GM23338 (cell line): ENCODE measurements at regions not wholly inside any gene's neighbourhood (a gene's known extent, or its start where the extent isn't known, plus 50 kb on each side); places are given as distances from the start of the nearest gene placed in this dataset.

ENCODE experiments used
- ATAC-seq: fragments of 200-7000 bp; cut with Tn5 transposase; 3 replicates; pipeline ENCODE4 v1.9.1; 2020
- DNase-seq: peaks from one replicate; pipeline ENCODE4 v3.0.0-alpha.2; 2015; ENCODE audit warnings: low spot score
- H2AFZ ChIP-seq: fragments of 200-600 bp; sonication (generic); 2 replicates; pipeline ENCODE4 v1.8.0; 2016; ENCODE audit warnings: antibody characterized with exemption, mild to moderate bottlenecking, moderate library complexity
- H3F3A ChIP-seq: fragments of 200-600 bp; sonication (generic); replicated peaks from 2 replicates; pipeline ENCODE4 v1.8.0; 2017; ENCODE audit warnings: antibody characterized with exemption, mixed run types, low read depth
- H3K27ac ChIP-seq: fragments of 200-600 bp; sonication (generic); 2 replicates; pipeline ENCODE4 v1.6.1; 2016; ENCODE audit warnings: low read depth
- H3K27me3 ChIP-seq: fragments of 200-600 bp; sonication (generic); 2 replicates; pipeline ENCODE4 v1.8.0; 2016; ENCODE audit warnings: mild to moderate bottlenecking, mixed run types, moderate library complexity; ENCODE audit not compliant: insufficient read depth
- H3K36me3 ChIP-seq: fragments of 200-600 bp; sonication (generic); 2 replicates; pipeline ENCODE4 v1.8.0; 2016; ENCODE audit warnings: mild to moderate bottlenecking; ENCODE audit not compliant: insufficient read depth
- H3K4me1 ChIP-seq: fragments of 200-600 bp; sonication (generic); 2 replicates; pipeline ENCODE4 v1.8.0; 2016; ENCODE audit warnings: mild to moderate bottlenecking, moderate library complexity; ENCODE audit not compliant: insufficient read depth
- H3K4me2 ChIP-seq: fragments of 200-600 bp; sonication (generic); 2 replicates; pipeline ENCODE4 v1.7.1; 2017; ENCODE audit warnings: mixed run types
- H3K4me3 ChIP-seq: fragments of 200-600 bp; sonication (generic); 2 replicates; pipeline ENCODE4 v1.6.1; 2016; ENCODE audit warnings: mixed run types
- H3K79me2 ChIP-seq: fragments of 200-600 bp; sonication (generic); replicated peaks from 2 replicates; pipeline ENCODE4 v1.8.0; 2017; ENCODE audit warnings: mild to moderate bottlenecking; ENCODE audit not compliant: insufficient read depth
- H3K9me2 ChIP-seq: fragments of 200-600 bp; sonication (generic); 2 replicates; pipeline ENCODE4 v1.8.0; 2017; ENCODE audit not compliant: insufficient read depth
- H4K20me1 ChIP-seq: fragments of 200-600 bp; sonication (generic); replicated peaks from 2 replicates; pipeline ENCODE4 v1.8.0; 2017; ENCODE audit warnings: mild to moderate bottlenecking; ENCODE audit not compliant: insufficient read depth
- H3K27ac Mint-ChIP-seq: 2 replicates; pipeline ENCODE4 v1.8.0; 2020; ENCODE audit warnings: inconsistent platforms, mild to moderate bottlenecking, moderate library complexity, mixed read lengths
- H3K27me3 Mint-ChIP-seq: 3 replicates; pipeline ENCODE4 v1.8.0; 2022; ENCODE audit warnings: low read depth, mild to moderate bottlenecking, moderate library complexity, mixed read lengths, inconsistent platforms; ENCODE audit not compliant: insufficient read depth, poor library complexity
- H3K36me3 Mint-ChIP-seq: 3 replicates; pipeline ENCODE4 v1.8.0; 2021; ENCODE audit warnings: low read depth, mild to moderate bottlenecking, inconsistent platforms, moderate library complexity, mixed read lengths
- H3K4me1 Mint-ChIP-seq: 3 replicates; pipeline ENCODE4 v1.8.0; 2020; ENCODE audit warnings: mild to moderate bottlenecking, inconsistent platforms, mixed read lengths
- H3K4me3 Mint-ChIP-seq: 3 replicates; pipeline ENCODE4 v1.8.0; 2021; ENCODE audit warnings: moderate library complexity, mild to moderate bottlenecking, inconsistent platforms, mixed read lengths
- H3K9me3 Mint-ChIP-seq: 3 replicates; pipeline ENCODE4 v1.8.0; 2020; ENCODE audit warnings: moderate library complexity, mild to moderate bottlenecking, inconsistent platforms, mixed read lengths
- EZH2phosphoT487 ChIP-seq: fragments of 200-600 bp; sonication (generic); IDR thresholded peaks from one replicate; pipeline ENCODE4 v1.8.1; 2018; ENCODE audit warnings: antibody characterized with exemption; ENCODE audit not compliant: unreplicated experiment
- TF ChIP-seq, protein P1 (sequence below): fragments of 250-450 bp; sonication (Bioruptor Pico); IDR thresholded peaks from 2 replicates; pipeline ENCODE4 v1.5.0; 2020; ENCODE audit warnings: mild to moderate bottlenecking, moderate library complexity

- TF ChIP-seq, protein P1, sequence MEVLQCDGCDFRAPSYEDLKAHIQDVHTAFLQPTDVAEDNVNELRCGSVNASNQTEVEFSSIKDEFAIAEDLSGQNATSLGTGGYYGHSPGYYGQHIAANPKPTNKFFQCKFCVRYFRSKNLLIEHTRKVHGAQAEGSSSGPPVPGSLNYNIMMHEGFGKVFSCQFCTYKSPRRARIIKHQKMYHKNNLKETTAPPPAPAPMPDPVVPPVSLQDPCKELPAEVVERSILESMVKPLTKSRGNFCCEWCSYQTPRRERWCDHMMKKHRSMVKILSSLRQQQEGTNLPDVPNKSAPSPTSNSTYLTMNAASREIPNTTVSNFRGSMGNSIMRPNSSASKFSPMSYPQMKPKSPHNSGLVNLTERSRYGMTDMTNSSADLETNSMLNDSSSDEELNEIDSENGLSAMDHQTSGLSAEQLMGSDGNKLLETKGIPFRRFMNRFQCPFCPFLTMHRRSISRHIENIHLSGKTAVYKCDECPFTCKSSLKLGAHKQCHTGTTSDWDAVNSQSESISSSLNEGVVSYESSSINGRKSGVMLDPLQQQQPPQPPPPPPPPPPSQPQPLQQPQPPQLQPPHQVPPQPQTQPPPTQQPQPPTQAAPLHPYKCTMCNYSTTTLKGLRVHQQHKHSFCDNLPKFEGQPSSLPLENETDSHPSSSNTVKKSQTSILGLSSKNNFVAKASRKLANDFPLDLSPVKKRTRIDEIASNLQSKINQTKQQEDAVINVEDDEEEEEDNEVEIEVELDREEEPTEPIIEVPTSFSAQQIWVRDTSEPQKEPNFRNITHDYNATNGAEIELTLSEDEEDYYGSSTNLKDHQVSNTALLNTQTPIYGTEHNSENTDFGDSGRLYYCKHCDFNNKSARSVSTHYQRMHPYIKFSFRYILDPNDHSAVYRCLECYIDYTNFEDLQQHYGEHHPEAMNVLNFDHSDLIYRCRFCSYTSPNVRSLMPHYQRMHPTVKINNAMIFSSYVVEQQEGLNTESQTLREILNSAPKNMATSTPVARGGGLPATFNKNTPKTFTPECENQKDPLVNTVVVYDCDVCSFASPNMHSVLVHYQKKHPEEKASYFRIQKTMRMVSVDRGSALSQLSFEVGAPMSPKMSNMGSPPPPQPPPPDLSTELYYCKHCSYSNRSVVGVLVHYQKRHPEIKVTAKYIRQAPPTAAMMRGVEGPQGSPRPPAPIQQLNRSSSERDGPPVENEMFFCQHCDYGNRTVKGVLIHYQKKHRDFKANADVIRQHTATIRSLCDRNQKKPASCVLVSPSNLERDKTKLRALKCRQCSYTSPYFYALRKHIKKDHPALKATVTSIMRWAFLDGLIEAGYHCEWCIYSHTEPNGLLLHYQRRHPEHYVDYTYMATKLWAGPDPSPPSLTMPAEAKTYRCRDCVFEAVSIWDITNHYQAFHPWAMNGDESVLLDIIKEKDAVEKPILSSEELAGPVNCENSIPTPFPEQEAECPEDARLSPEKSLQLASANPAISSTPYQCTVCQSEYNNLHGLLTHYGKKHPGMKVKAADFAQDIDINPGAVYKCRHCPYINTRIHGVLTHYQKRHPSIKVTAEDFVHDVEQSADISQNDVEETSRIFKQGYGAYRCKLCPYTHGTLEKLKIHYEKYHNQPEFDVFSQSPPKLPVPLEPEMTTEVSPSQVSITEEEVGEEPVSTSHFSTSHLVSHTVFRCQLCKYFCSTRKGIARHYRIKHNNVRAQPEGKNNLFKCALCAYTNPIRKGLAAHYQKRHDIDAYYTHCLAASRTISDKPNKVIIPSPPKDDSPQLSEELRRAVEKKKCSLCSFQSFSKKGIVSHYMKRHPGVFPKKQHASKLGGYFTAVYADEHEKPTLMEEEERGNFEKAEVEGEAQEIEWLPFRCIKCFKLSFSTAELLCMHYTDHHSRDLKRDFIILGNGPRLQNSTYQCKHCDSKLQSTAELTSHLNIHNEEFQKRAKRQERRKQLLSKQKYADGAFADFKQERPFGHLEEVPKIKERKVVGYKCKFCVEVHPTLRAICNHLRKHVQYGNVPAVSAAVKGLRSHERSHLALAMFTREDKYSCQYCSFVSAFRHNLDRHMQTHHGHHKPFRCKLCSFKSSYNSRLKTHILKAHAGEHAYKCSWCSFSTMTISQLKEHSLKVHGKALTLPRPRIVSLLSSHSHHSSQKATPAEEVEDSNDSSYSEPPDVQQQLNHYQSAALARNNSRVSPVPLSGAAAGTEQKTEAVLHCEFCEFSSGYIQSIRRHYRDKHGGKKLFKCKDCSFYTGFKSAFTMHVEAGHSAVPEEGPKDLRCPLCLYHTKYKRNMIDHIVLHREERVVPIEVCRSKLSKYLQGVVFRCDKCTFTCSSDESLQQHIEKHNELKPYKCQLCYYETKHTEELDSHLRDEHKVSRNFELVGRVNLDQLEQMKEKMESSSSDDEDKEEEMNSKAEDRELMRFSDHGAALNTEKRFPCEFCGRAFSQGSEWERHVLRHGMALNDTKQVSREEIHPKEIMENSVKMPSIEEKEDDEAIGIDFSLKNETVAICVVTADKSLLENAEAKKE (CRISPR knock-in tag): no peak
Measured at GRCh38 chr15:69902414-69903062, 195.2 kb downstream of the TLE3 start (continued).

- no peaks in the 10 kb centered on the region for H3K36me3 Mint-ChIP-seq
- no peak overlapping the region for H3K4me2 ChIP-seq
- ATAC-seq (no peak; the same call in 2 of the 3 replicates), DNase-seq (no peak)
- no peaks in the 10 kb centered on the region for H3K27me3 Mint-ChIP-seq
- peaks cover 13% of the 10 kb centered on the region for H3K4me1 Mint-ChIP-seq
- H3K36me3 ChIP-seq: no peaks in the 10 kb centered on the region
- H3K27ac ChIP-seq: no peak overlapping the region
- no peak overlapping the region; the same call in 1 of the 2 replicates for H3K27ac Mint-ChIP-seq
- no peaks in the 10 kb centered on the region for H3K79me2 ChIP-seq
- no peaks in the 10 kb centered on the region for H3K9me2 ChIP-seq
- H3K27me3 ChIP-seq: no peaks in the 10 kb centered on the region
- H3K4me3 Mint-ChIP-seq: no peak overlapping the region
- H2AFZ ChIP-seq: no peak overlapping the region
- H3K4me3 ChIP-seq: no peak overlapping the region
- no peaks in the 10 kb centered on the region for H3F3A ChIP-seq
- TF ChIP-seq EZH2phosphoT487: no peak
- no peaks in the 10 kb centered on the region for H3K9me3 Mint-ChIP-seq
- no peaks in the 10 kb centered on the region for H3K4me1 ChIP-seq
- no peaks in the 10 kb centered on the region for H4K20me1 ChIP-seq
Measured at GRCh38 chr15:69903470-69904469, 193.9 kb downstream of the TLE3 start.
